ENCODE measurements at regions not wholly inside any gene's neighbourhood (a gene's known extent, or its start where the extent isn't known, plus 50 kb on each side); places are given as distances from the start of the nearest gene placed in this dataset.
A peak's percentile ranks its signal among the peaks of the same experiment; 100 is the strongest.
"Not testable (repeated sequence)": the region's sequence is repeated elsewhere in the genome, so short reads cannot be mapped to it uniquely, and the experiment has no call there.

DNA sequence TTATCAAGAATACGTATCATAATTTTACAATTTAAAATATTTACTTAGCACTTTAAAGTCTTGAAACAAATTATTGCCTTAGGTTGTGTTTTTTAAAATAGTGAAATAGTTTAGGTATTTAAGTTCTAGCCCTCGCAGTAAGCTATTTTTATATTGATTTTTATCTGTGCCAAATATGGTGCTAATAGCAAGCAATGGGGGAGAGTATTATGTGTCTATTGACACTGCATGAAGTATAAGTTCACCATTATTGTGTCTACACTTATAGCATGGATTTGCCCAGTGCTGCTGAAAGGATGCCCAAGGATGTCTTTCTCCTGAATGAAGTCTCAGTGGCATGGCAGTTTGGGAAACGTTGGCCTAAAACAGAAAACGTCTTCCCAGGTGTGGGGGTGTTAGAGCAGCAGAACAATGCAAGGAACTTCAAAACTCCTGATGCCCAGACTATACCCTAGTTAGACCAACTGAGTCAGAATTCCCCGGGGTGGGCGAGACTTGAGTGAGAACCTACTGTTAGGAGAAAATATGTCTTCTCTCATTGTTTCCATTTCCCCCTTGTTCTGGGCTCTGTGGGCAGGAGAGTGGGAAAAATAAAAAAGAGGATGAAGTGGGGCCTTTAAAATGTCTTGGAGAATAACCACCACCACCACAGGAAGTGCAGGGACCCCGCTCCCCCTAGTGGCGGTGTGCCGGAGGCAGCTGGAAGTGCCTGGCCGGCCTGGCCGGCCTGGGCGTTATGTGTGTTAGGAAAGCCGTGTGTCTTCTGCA is 104.2 kb upstream of the SLC7A14 start:
- Histone ChIP-seq H3K4me2 (ENCODE audit: low read depth, low read length, poor library complexity, severe bottlenecking) (no peak overlapping the region), H3K9me2 (replicated peaks; ENCODE audit: insufficient read depth, low read length) (no peaks in the 10 kb centered on the region), H4K20me1 (ENCODE audit: low read depth, low read length) (no peaks in the 10 kb centered on the region), H3K4me3 (ENCODE audit: insufficient read depth, low read length, poor library complexity, severe bottlenecking) (no peak overlapping the region), H3K27ac (ENCODE audit: low read depth, low read length) (no peak overlapping the region), H3K9ac (ENCODE audit: low read length) (no peak overlapping the region), H3K27me3 (ENCODE audit: low read length) (no peaks in the 10 kb centered on the region), H3F3A (ENCODE audit: insufficient read depth) (no peaks in the 10 kb centered on the region), H3K79me2 (ENCODE audit: insufficient read depth, low read length) (no peaks in the 10 kb centered on the region), H3K36me3 (ENCODE audit: low read length) (no peaks in the 10 kb centered on the region), H3K9me3 (ENCODE audit: insufficient read depth, low read length) (no peaks in the 10 kb centered on the region), H2AFZ (ENCODE audit: low read depth, low read length, severe bottlenecking) (no peak overlapping the region)
- no peak for TF ChIP-seq EZH2phosphoT487 (conservative IDR thresholded peaks at IDR 0.05; ENCODE audit: low read length)
- TF ChIP-seq, protein P1, sequence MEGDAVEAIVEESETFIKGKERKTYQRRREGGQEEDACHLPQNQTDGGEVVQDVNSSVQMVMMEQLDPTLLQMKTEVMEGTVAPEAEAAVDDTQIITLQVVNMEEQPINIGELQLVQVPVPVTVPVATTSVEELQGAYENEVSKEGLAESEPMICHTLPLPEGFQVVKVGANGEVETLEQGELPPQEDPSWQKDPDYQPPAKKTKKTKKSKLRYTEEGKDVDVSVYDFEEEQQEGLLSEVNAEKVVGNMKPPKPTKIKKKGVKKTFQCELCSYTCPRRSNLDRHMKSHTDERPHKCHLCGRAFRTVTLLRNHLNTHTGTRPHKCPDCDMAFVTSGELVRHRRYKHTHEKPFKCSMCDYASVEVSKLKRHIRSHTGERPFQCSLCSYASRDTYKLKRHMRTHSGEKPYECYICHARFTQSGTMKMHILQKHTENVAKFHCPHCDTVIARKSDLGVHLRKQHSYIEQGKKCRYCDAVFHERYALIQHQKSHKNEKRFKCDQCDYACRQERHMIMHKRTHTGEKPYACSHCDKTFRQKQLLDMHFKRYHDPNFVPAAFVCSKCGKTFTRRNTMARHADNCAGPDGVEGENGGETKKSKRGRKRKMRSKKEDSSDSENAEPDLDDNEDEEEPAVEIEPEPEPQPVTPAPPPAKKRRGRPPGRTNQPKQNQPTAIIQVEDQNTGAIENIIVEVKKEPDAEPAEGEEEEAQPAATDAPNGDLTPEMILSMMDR (IDR thresholded peaks at IDR 0.05; ENCODE audit: insufficient read depth, low read length, poor library complexity, severe bottlenecking), result peak; percentile 40

GRCh38 chr3:170689296-170689829 is 103.5 kb upstream of the SLC7A14 start:
- Histone ChIP-seq H3K4me3 (ENCODE audit: insufficient read depth, low read length, poor library complexity, severe bottlenecking) (no peak overlapping the region), H2AFZ (ENCODE audit: low read depth, low read length, severe bottlenecking) (no peak overlapping the region), H3K9ac (ENCODE audit: low read length) (no peak overlapping the region)

GRCh38 chr3:170688222-170688621 is 102.3 kb upstream of the SLC7A14 start:
- not testable (repeated sequence) for H3K79me2 ChIP-seq (ENCODE audit: insufficient read depth, low read length); H3K27ac ChIP-seq (ENCODE audit: low read depth, low read length); H4K20me1 ChIP-seq (ENCODE audit: low read depth, low read length); H3K4me2 ChIP-seq (ENCODE audit: low read depth, low read length, poor library complexity, severe bottlenecking); H3K9ac ChIP-seq (ENCODE audit: low read length); H2AFZ ChIP-seq (ENCODE audit: low read depth, low read length, severe bottlenecking); H3K9me3 ChIP-seq (ENCODE audit: insufficient read depth, low read length); H3K4me3 ChIP-seq (ENCODE audit: insufficient read depth, low read length, poor library complexity, severe bottlenecking); H3K9me2 ChIP-seq (replicated peaks; ENCODE audit: insufficient read depth, low read length); H3K27me3 ChIP-seq (ENCODE audit: low read length); H3K36me3 ChIP-seq (ENCODE audit: low read length); H3F3A ChIP-seq (ENCODE audit: insufficient read depth)

More at GRCh38 chr3:170689296-170689829, 103.5 kb upstream of the SLC7A14 start:
- no peak overlapping the region for H3K4me2 ChIP-seq (ENCODE audit: low read depth, low read length, poor library complexity, severe bottlenecking)
- no peaks in the 10 kb centered on the region for H3K36me3 ChIP-seq (ENCODE audit: low read length)
- H4K20me1 ChIP-seq (ENCODE audit: low read depth, low read length), result no peaks in the 10 kb centered on the region
- no peaks in the 10 kb centered on the region for H3K27me3 ChIP-seq (ENCODE audit: low read length)
- no peaks in the 10 kb centered on the region for H3K79me2 ChIP-seq (ENCODE audit: insufficient read depth, low read length)
- H3K9me2 ChIP-seq (replicated peaks; ENCODE audit: insufficient read depth, low read length), result no peaks in the 10 kb centered on the region
- no peaks in the 10 kb centered on the region for H3K9me3 ChIP-seq (ENCODE audit: insufficient read depth, low read length)
- no peaks in the 10 kb centered on the region for H3F3A ChIP-seq (ENCODE audit: insufficient read depth)
- no peak overlapping the region for H3K27ac ChIP-seq (ENCODE audit: low read depth, low read length)
- TF ChIP-seq, protein P1 (IDR thresholded peaks at IDR 0.05; ENCODE audit: insufficient read depth, low read length, poor library complexity, severe bottlenecking), result no peak
- TF ChIP-seq EZH2phosphoT487 (conservative IDR thresholded peaks at IDR 0.05; ENCODE audit: low read length), result no peak

DNA sequence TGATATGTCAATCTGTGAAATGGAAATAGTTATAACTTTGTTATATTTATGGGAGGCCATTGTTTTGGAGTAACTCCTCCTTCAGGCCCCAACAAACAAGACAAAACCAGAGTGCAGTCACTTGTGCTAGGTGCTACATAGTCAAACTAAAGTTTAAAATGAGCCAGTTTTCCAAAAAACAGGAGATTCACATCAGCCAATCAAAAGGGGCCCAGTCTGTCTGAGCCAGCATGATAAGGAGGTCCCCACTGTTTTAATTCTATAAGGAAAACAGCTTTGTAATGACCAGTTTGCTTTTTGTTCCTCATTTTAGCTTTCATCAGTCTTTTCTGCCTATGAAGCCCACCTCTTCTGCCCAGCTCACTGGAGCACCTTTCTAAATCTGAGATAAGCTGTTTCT is 94.7 kb upstream of the SLC7A14 start:
- Histone ChIP-seq H3F3A (ENCODE audit: insufficient read depth) (no peaks in the 10 kb centered on the region), H3K4me2 (ENCODE audit: low read depth, low read length, poor library complexity, severe bottlenecking) (no peak overlapping the region), H2AFZ (ENCODE audit: low read depth, low read length, severe bottlenecking) (no peak overlapping the region)

More for the DNA sequence above, 94.7 kb upstream of the SLC7A14 start:
- no peaks in the 10 kb centered on the region for H3K9me3 ChIP-seq (ENCODE audit: insufficient read depth, low read length)
- no peaks in the 10 kb centered on the region for H4K20me1 ChIP-seq (ENCODE audit: low read depth, low read length)
- no peaks in the 10 kb centered on the region for H3K27me3 ChIP-seq (ENCODE audit: low read length)
- no peak overlapping the region for H3K4me3 ChIP-seq (ENCODE audit: insufficient read depth, low read length, poor library complexity, severe bottlenecking)
- H3K27ac ChIP-seq (ENCODE audit: low read depth, low read length), result no peak overlapping the region
- no peak overlapping the region for H3K9ac ChIP-seq (ENCODE audit: low read length)
- no peak for TF ChIP-seq EZH2phosphoT487 (conservative IDR thresholded peaks at IDR 0.05; ENCODE audit: low read length)
- TF ChIP-seq, protein P1 (IDR thresholded peaks at IDR 0.05; ENCODE audit: insufficient read depth, low read length, poor library complexity, severe bottlenecking), result no peak
- no peaks in the 10 kb centered on the region for H3K79me2 ChIP-seq (ENCODE audit: insufficient read depth, low read length)
- H3K9me2 ChIP-seq (replicated peaks; ENCODE audit: insufficient read depth, low read length), result no peaks in the 10 kb centered on the region
- H3K36me3 ChIP-seq (ENCODE audit: low read length), result no peaks in the 10 kb centered on the region

Data from SU-DHL-6 (cell line).